Cardiac muscle cell (in vitro differentiated cells and primary cell): ENCODE measurements at regions not wholly inside any gene's neighbourhood (a gene's known extent, or its start where the extent isn't known, plus 50 kb on each side); places are given as distances from the start of the nearest gene placed in this dataset.

Experiments
- DNase-seq, 2 donors: peaks; one replicate each; pipeline versions ENCODE4 v3.0.0 to v3.0.0-alpha.2; 2010 to 2017; ENCODE audit warnings: low read depth in 1 of 2, low spot score in 1 of 2
- H3K27ac ChIP-seq: fragments of 200-600 bp; sonication (generic); 2 replicates; pipeline ENCODE4 v1.5.1; 2016
- H3K27me3 ChIP-seq: fragments of 200-600 bp; sonication (generic); 2 replicates; pipeline ENCODE4 v1.6.0; 2016; ENCODE audit warnings: control low read depth
- H3K36me3 ChIP-seq: fragments of 200-600 bp; sonication (generic); 2 replicates; pipeline ENCODE4 v1.5.1; 2016; ENCODE audit warnings: control low read depth
- H3K4me1 ChIP-seq: fragments of 200-600 bp; sonication (generic); 2 replicates; pipeline ENCODE4 v1.8.1; 2017; ENCODE audit warnings: low read depth, mild to moderate bottlenecking, mixed run types
- H3K4me3 ChIP-seq: fragments of 200-600 bp; sonication (generic); 2 replicates; pipeline ENCODE4 v1.5.1; 2016; ENCODE audit warnings: mild to moderate bottlenecking
- H3K9me3 ChIP-seq: fragments of 200-600 bp; sonication (generic); 2 replicates; pipeline ENCODE4 v1.5.1; 2017; ENCODE audit warnings: low read depth, mild to moderate bottlenecking, control low read depth
- CTCF ChIP-seq: IDR thresholded peaks from 2 replicates; pipeline ENCODE4 v1.5.1; 2012; ENCODE audit warnings: low read depth, mild to moderate bottlenecking, low read length

- Histone ChIP-seq H3K27me3 (peaks cover 100% of the 10 kb centered on the region), H3K4me1 (no peaks in the 10 kb centered on the region), H3K27ac (no peak overlapping the region), H3K4me3 (no peak overlapping the region), H3K9me3 (no peaks in the 10 kb centered on the region), H3K36me3 (no peaks in the 10 kb centered on the region)
- no peak for DNase-seq
- no peak for TF ChIP-seq CTCF
Measured at GRCh38 chr22:22078329-22078728, 95.7 kb upstream of the TOP3B start.

GRCh38 chr22:22076932-22077703, 94.5 kb upstream of the TOP3B start:
- H3K27ac ChIP-seq, result no peak overlapping the region

GRCh38 chr22:22076361-22076760, 93.8 kb upstream of the TOP3B start:
- Histone ChIP-seq H3K36me3 (no peaks in the 10 kb centered on the region), H3K4me3 (no peak overlapping the region), H3K27me3 (peaks cover 99% of the 10 kb centered on the region), H3K27ac (no peak overlapping the region), H3K4me1 (no peaks in the 10 kb centered on the region), H3K9me3 (no peaks in the 10 kb centered on the region)
- DNase-seq, result no peak
- TF ChIP-seq CTCF, result no peak

More at GRCh38 chr22:22076932-22077703, 94.5 kb upstream of the TOP3B start:
- H3K36me3 ChIP-seq, result no peaks in the 10 kb centered on the region
- H3K4me1 ChIP-seq, result no peaks in the 10 kb centered on the region
- no peak overlapping the region for H3K4me3 ChIP-seq
- H3K27me3 ChIP-seq, result peaks cover 99% of the 10 kb centered on the region
- TF ChIP-seq CTCF, result no peak
- DNase-seq, result peak in 1 of 2 donors; percentile 67
- no peaks in the 10 kb centered on the region for H3K9me3 ChIP-seq

- no peak overlapping the region for H3K27ac ChIP-seq
- TF ChIP-seq CTCF, result no peak
Measured at GRCh38 chr22:22075382-22076163, 93.0 kb upstream of the TOP3B start.

GRCh38 chr22:22074634-22075381, 92.2 kb upstream of the TOP3B start:
- H3K27ac ChIP-seq, result no peak overlapping the region
- H3K27me3 ChIP-seq, result peaks cover 99% of the 10 kb centered on the region
- DNase-seq, result no peak
- H3K9me3 ChIP-seq, result no peaks in the 10 kb centered on the region
- no peaks in the 10 kb centered on the region for H3K4me1 ChIP-seq
- no peaks in the 10 kb centered on the region for H3K36me3 ChIP-seq
- no peak overlapping the region for H3K4me3 ChIP-seq
- no peak for TF ChIP-seq CTCF

More at GRCh38 chr22:22075382-22076163, 93.0 kb upstream of the TOP3B start:
- no peak overlapping the region for H3K4me3 ChIP-seq
- no peaks in the 10 kb centered on the region for H3K36me3 ChIP-seq
- H3K9me3 ChIP-seq, result no peaks in the 10 kb centered on the region
- no peaks in the 10 kb centered on the region for H3K4me1 ChIP-seq
- H3K27me3 ChIP-seq, result peaks cover 99% of the 10 kb centered on the region
- DNase-seq, result no peak
